Testis (tissue), 2 donors: ENCODE measurements at regions not wholly inside any gene's neighbourhood (a gene's known extent, or its start where the extent isn't known, plus 50 kb on each side); places are given as distances from the start of the nearest gene placed in this dataset.

Source experiments
- CTCF ChIP-seq, 3 experiments: fragments of 450-650 bp in 2 of 3; fragments of 200-600 bp in 1 of 3; sonication (generic) in 1 of 3; IDR thresholded peaks; one replicate each; pipeline ENCODE4 v1.5.1; 2016 to 2019; ENCODE audit warnings: antibody characterized with exemption in 3 of 3, mild to moderate bottlenecking in 2 of 3, moderate library complexity in 1 of 3
- POLR2A ChIP-seq: fragments of 450-650 bp; IDR thresholded peaks from one replicate; pipeline ENCODE4 v1.6.1; 2017; ENCODE audit warnings: antibody characterized with exemption, mild to moderate bottlenecking, moderate library complexity

- TF ChIP-seq POLR2A (no peak), CTCF (IDR thresholded peaks at IDR 0.05) (no peak)
These were observed 74.7 kb upstream of the INSIG1 start for GRCh38 chr7:155223021-155223420.
